MCF 10A (cell line): ENCODE measurements at regions not wholly inside any gene's neighbourhood (a gene's known extent, or its start where the extent isn't known, plus 50 kb on each side); places are given as distances from the start of the nearest gene placed in this dataset.
A peak's percentile ranks its signal among the peaks of the same experiment; 100 is the strongest.
"Not testable (repeated sequence)": the region's sequence is repeated elsewhere in the genome, so short reads cannot be mapped to it uniquely, and the experiment has no call there.

Source experiments
- BruUV-seq: library from RNA; stranded (reverse); fragments of 400-500 nt; replicated peaks from 2 replicates; lab custom pipeline; 2021; lab: Mats Ljungman, UMichigan
- CTCF ChIA-PET: fragments of 300-600 bp; sonication (Branson Sonifier 250); formaldehyde crosslinking; extraction: SDS; loops from one replicate; lab custom pipeline; 2021; ENCODE audit warnings: antibody characterized with exemption, inconsistent platforms; lab: Yijun Ruan, JAX
- POLR2A ChIA-PET: fragments of 300-600, 350-650 bp; sonication (Branson Sonifier 250); formaldehyde crosslinking; extraction: SDS; loops from one replicate; lab custom pipeline; 2020; ENCODE audit warnings: antibody characterized with exemption, inconsistent platforms; lab: Yijun Ruan, JAX
- DNase-seq: peaks from one replicate; pipeline ENCODE4 v3.0.0-alpha.2; 2018; ENCODE audit not compliant: unreplicated experiment
- H3K27ac Mint-ChIP-seq: one replicate; pipeline ENCODE4 v1.8.0; 2022; ENCODE audit warnings: mild to moderate bottlenecking, low read depth, mixed read lengths; ENCODE audit not compliant: unreplicated experiment
- H3K27me3 Mint-ChIP-seq: one replicate; pipeline ENCODE4 v1.8.0; 2022; ENCODE audit warnings: mixed read lengths; ENCODE audit not compliant: insufficient read depth, unreplicated experiment
- H3K36me3 Mint-ChIP-seq: one replicate; pipeline ENCODE4 v1.8.0; 2022; ENCODE audit warnings: mild to moderate bottlenecking, moderate library complexity, mixed read lengths; ENCODE audit not compliant: insufficient read depth, unreplicated experiment
- H3K4me1 Mint-ChIP-seq: one replicate; pipeline ENCODE4 v1.8.0; 2022; ENCODE audit warnings: mixed read lengths; ENCODE audit not compliant: insufficient read depth, unreplicated experiment
- H3K4me3 Mint-ChIP-seq: one replicate; pipeline ENCODE4 v1.8.0; 2022; ENCODE audit warnings: mild to moderate bottlenecking, moderate library complexity, mixed read lengths; ENCODE audit not compliant: unreplicated experiment
- H3K9me3 Mint-ChIP-seq: one replicate; pipeline ENCODE4 v1.8.0; 2022; ENCODE audit warnings: mixed read lengths; ENCODE audit not compliant: unreplicated experiment
- intact Hi-C: fragments of 100-400 bp; cut with micrococcal nuclease; formaldehyde crosslinking; loops from 2 replicates; pipeline ENCODE4 v1.14.1; 2022
- TF ChIP-seq, protein P1 (sequence below): fragments of 200-600 bp; IDR thresholded peaks from one replicate; pipeline ENCODE4 v1.8.0; 2022; ENCODE audit warnings: antibody characterized with exemption, mild to moderate bottlenecking; ENCODE audit not compliant: unreplicated experiment

DNA sequence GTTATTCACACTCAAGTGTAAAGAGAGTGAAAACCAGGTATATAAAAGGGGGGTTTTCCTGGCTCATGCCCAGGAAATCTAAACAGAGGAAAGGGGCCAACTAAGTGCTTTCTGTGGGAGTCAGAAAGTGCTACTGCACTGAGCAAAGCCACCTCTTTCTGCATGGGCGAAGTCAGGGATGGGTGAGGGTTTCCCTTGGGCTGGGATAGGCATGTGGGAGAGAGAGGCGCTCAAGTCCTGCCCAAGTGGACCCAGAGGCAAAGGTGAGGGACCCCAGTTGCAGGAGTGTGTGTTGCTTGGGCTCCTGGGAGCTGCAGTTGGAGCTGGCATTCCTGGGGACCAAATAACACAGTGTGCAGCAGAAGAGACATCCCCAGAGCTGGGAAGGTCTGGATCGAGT is 65.9 kb downstream of the PRR15 start:
- no peak overlapping the region for H3K27ac Mint-ChIP-seq
- POLR2A ChIA-PET: no interaction called here

DNA sequence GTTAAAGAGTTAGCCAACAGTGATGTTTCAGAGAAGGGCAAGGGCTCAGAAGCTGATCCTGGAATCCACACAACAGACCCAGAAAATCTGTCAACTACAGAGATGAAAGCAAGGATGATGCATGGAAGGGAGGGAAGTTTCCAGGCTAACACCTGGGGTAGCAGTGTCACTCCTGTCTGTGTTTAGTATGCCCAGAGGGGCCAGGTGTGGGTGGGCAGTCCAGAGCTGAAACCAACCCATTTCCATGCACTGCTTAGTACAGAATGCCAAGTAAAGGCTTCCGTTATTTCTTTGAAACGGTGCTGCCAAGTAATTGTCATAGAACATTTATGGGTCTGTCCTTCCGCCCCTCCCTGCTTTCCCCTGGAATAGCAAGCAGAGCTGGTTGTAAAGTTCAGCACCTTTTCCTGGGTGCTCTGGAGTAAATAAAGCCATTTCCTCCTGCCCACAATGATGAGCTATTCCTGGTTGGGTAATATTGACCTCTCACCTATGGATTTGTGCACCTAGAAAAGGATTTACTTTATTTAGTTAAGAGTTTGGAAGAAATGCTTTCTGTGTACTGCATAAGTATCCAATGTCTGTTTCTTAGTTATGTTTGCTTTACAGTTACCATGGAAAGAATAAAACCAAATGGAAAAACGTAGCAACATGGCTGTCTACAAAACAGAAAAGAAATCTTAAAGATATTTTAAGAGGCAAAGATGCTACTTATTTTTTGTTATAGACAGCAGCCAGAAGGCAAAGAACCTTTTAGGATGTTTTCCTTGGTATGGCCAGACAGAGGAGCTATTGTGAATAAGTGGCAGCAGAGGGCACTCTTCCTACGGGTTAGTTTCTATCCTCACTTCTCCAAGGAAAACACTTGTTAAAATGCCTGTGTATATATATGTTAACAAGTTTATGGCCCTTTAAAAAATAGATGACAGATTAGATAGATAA is 71.7 kb downstream of the PRR15 start:
- intact Hi-C loops: loop anchor here (1.0 to 5.0 kb wide), 3 partner anchors 112 to 427 kb away; no protein-coding TSS in a partner anchor
- DNase-seq: peak; percentile 59
- TF ChIP-seq, protein P1, sequence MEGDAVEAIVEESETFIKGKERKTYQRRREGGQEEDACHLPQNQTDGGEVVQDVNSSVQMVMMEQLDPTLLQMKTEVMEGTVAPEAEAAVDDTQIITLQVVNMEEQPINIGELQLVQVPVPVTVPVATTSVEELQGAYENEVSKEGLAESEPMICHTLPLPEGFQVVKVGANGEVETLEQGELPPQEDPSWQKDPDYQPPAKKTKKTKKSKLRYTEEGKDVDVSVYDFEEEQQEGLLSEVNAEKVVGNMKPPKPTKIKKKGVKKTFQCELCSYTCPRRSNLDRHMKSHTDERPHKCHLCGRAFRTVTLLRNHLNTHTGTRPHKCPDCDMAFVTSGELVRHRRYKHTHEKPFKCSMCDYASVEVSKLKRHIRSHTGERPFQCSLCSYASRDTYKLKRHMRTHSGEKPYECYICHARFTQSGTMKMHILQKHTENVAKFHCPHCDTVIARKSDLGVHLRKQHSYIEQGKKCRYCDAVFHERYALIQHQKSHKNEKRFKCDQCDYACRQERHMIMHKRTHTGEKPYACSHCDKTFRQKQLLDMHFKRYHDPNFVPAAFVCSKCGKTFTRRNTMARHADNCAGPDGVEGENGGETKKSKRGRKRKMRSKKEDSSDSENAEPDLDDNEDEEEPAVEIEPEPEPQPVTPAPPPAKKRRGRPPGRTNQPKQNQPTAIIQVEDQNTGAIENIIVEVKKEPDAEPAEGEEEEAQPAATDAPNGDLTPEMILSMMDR: peak; percentile 50
- H3K27ac Mint-ChIP-seq, BruUV-seq, H3K4me3 Mint-ChIP-seq, H3K27me3 Mint-ChIP-seq, H3K4me1 Mint-ChIP-seq, H3K36me3 Mint-ChIP-seq, H3K9me3 Mint-ChIP-seq: not testable (repeated sequence)
- ChIA-PET POLR2A (interaction anchor here (0.6 to 1.4 kb wide), 3 partner anchors 15 to 287 kb away, joined by 3 to 5 read pairs (median 3); no protein-coding TSS in a partner anchor), CTCF (interaction anchor here (0.6 to 5.0 kb wide), 18 partner anchors 11 to 538 kb away, joined by 3 to 53 read pairs (median 4); partner anchors contain the start of gene WIPF3)

More for the DNA sequence above, 65.9 kb downstream of the PRR15 start:
- Mint-ChIP-seq H3K27me3 (no peaks in the 10 kb centered on the region), H3K4me1 (peaks cover under 1% of the 10 kb centered on the region), H3K9me3 (no peaks in the 10 kb centered on the region), H3K36me3 (peaks cover 12% of the 10 kb centered on the region), H3K4me3 (no peak overlapping the region)
- intact Hi-C loops: loop anchor here (10.0 kb wide), 1 partner anchor 525 kb away; no protein-coding TSS in a partner anchor
- BruUV-seq: no TSS peak
- DNase-seq: no peak
- CTCF ChIA-PET: no interaction called here
- TF ChIP-seq, protein P1: no peak

DNA sequence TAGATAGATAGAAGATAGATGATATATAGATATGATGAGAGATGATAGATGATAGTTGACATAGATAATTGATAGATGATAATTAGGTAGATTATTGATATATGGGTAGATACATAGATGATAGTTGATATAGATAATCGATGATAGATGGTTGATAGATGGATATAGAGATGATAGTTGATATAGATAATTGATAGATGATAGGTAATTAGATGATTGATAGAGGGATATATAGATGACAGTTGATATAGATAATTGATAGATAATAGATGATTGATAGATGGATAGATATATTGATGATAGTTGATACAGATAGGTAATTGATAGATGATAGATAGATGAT is 72.3 kb downstream of the PRR15 start:
- Mint-ChIP-seq H3K27me3 (no peaks in the 10 kb centered on the region), H3K9me3 (no peaks in the 10 kb centered on the region), H3K4me1 (no peaks in the 10 kb centered on the region), H3K4me3 (no peak overlapping the region), H3K36me3 (peaks cover 6% of the 10 kb centered on the region), H3K27ac (no peak overlapping the region)
- ChIA-PET POLR2A (interaction anchor here (1.1 to 1.4 kb wide), 2 partner anchors 16 to 286 kb away, joined by 3 to 5 read pairs; no protein-coding TSS in a partner anchor), CTCF (interaction anchor here (0.6 to 5.0 kb wide), 11 partner anchors 11 to 537 kb away, joined by 3 to 53 read pairs (median 4); partner anchors contain the start of gene WIPF3)
- no TSS peak for BruUV-seq
- intact Hi-C loops: loop anchor here (5.0 kb wide), 1 partner anchor 111 kb away; no protein-coding TSS in a partner anchor
- DNase-seq: no peak
- TF ChIP-seq, protein P1: no peak

DNA sequence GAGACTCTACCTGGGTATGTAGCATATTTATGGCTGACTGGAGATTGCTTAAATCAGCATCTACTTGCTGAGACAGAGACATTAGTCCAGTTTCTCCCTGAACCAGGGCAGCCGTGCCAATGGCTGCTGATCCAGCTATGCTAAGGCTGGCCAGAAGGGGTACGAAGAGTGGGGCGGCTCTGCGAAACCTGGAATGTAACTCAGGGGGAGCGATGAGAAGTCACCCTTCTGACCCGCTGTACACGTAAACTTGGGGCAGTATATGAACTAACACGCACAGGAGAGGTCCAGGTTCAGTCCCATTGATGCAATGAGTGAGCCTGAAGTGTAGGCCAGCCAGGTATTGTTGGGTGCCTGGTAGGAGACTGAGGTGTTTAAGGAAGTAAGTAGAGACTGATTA is 73.7 kb downstream of the PRR15 start:
- no peak overlapping the region for H3K27ac Mint-ChIP-seq
- no peak overlapping the region for H3K4me3 Mint-ChIP-seq
- H3K36me3 Mint-ChIP-seq: peaks cover 6% of the 10 kb centered on the region
- DNase-seq: no peak
- peaks cover 5% of the 10 kb centered on the region for H3K4me1 Mint-ChIP-seq
- no TSS peak for BruUV-seq
- POLR2A ChIA-PET: no interaction called here
- TF ChIP-seq, protein P1: no peak
- H3K27me3 Mint-ChIP-seq: no peaks in the 10 kb centered on the region
- no peaks in the 10 kb centered on the region for H3K9me3 Mint-ChIP-seq
- intact Hi-C loops: loop anchor here (5.0 kb wide), 1 partner anchor 110 kb away; no protein-coding TSS in a partner anchor
- CTCF ChIA-PET: interaction anchor here (0.6 to 5.0 kb wide), 6 partner anchors 109 to 873 kb away, joined by 3 to 53 read pairs (median 4); no protein-coding TSS in a partner anchor

DNA sequence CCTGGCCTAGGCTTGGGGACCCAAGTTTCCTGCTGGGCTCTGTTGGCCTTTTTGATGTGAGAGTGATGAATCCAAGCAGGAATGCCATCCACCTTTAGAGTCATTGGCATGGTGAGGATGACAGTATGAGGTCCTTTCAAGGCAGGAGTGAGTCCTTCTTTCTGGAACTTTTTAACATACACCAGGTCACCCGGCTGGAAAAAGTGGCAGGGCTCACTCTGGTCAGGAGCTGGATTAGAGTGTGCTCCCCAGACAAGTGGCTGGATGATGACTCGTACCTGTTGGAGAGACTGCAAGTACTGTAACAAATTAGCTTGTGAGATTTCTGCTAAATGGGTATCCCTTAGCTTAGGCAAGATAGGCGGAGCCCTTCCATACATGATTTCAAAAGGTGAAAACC is 75.2 kb downstream of the PRR15 start:
- H3K27me3 Mint-ChIP-seq, H3K36me3 Mint-ChIP-seq, H3K27ac Mint-ChIP-seq, H3K4me3 Mint-ChIP-seq, DNase-seq, POLR2A ChIA-PET, H3K9me3 Mint-ChIP-seq, H3K4me1 Mint-ChIP-seq, BruUV-seq: not testable (repeated sequence)
- CTCF ChIA-PET: interaction anchor here (0.8 to 1.5 kb wide), 4 partner anchors 12 to 282 kb away, joined by 3 to 8 read pairs (median 3); no protein-coding TSS in a partner anchor
- intact Hi-C loops: loop anchor here (5.0 kb wide), 1 partner anchor 108 kb away; no protein-coding TSS in a partner anchor
